ENCODE measurements at regions not wholly inside any gene's neighbourhood (a gene's known extent, or its start where the extent isn't known, plus 50 kb on each side); places are given as distances from the start of the nearest gene placed in this dataset.

DNA sequence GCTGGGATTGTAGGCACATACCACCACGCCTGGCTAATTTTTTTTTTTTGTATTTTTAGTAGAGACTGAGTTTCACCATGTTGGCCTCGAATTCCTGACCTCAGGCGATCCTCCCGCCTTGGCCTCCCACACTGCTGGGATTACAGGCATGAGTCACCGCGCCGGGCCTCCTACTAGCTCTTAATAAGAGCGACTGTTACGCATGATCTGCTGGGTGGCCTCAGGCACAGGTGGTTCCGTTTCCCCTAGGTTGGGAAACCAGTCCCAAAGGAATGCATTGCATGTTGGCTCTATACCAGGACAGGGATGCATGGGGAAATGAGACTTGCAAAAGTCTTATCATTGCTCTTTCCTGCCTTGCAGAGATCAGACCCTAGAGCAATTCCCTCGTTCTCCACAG, 184.7 kb upstream of the PPP1R26 start:
- TF ChIP-seq, protein P1, sequence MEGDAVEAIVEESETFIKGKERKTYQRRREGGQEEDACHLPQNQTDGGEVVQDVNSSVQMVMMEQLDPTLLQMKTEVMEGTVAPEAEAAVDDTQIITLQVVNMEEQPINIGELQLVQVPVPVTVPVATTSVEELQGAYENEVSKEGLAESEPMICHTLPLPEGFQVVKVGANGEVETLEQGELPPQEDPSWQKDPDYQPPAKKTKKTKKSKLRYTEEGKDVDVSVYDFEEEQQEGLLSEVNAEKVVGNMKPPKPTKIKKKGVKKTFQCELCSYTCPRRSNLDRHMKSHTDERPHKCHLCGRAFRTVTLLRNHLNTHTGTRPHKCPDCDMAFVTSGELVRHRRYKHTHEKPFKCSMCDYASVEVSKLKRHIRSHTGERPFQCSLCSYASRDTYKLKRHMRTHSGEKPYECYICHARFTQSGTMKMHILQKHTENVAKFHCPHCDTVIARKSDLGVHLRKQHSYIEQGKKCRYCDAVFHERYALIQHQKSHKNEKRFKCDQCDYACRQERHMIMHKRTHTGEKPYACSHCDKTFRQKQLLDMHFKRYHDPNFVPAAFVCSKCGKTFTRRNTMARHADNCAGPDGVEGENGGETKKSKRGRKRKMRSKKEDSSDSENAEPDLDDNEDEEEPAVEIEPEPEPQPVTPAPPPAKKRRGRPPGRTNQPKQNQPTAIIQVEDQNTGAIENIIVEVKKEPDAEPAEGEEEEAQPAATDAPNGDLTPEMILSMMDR (IDR thresholded peaks at IDR 0.05), result no peak
- TF ChIP-seq POLR2A (IDR thresholded peaks at IDR 0.05), result no peak
- no peak for TF ChIP-seq POLR2AphosphoS5 (IDR thresholded peaks at IDR 0.05)

All from breast epithelium (tissue), 3 donors.